Lower lobe of right lung (tissue), 2 donors: ENCODE measurements at regions not wholly inside any gene's neighbourhood (a gene's known extent, or its start where the extent isn't known, plus 50 kb on each side); places are given as distances from the start of the nearest gene placed in this dataset.

Experiments used
- ATAC-seq, 2 donors: fragments of 200-7000 bp; cut with Tn5 transposase; one replicate each; pipeline ENCODE4 v1.9.1; 2020 to 2022; ENCODE audit warnings: mild to moderate bottlenecking in 2 of 2, moderate library complexity in 2 of 2
- DNase-seq: peaks from one replicate; pipeline ENCODE4 v3.0.0-alpha.2; 2020
- H3K27ac ChIP-seq: fragments of 200-600 bp; one replicate; pipeline ENCODE4 v1.8.0; 2022
- H3K27me3 ChIP-seq: fragments of 200-600 bp; one replicate; pipeline ENCODE4 v1.8.0; 2022; ENCODE audit warnings: low read depth
- H3K36me3 ChIP-seq: fragments of 200-600 bp; one replicate; pipeline ENCODE4 v1.8.0; 2022; ENCODE audit warnings: mild to moderate bottlenecking
- H3K4me1 ChIP-seq: fragments of 200-600 bp; one replicate; pipeline ENCODE4 v1.8.0; 2022
- H3K4me3 ChIP-seq: fragments of 200-600 bp; one replicate; pipeline ENCODE4 v1.8.0; 2022; ENCODE audit warnings: mild to moderate bottlenecking
- H3K9me3 ChIP-seq: fragments of 200-600 bp; one replicate; pipeline ENCODE4 v1.8.0; 2022
- intact Hi-C: fragments of 100-400 bp; cut with DNase I; formaldehyde crosslinking; loops from one replicate; pipeline ENCODE4 v1.11.0; 2022
- TF ChIP-seq, protein P1 (sequence below): fragments of 200-600 bp; IDR thresholded peaks from one replicate; pipeline ENCODE4 v1.8.0; 2022; ENCODE audit warnings: antibody characterized with exemption, mild to moderate bottlenecking
- donor health status: DM: no; HTN: yes; CAD: no; lungs with severe emphysema.

DNA sequence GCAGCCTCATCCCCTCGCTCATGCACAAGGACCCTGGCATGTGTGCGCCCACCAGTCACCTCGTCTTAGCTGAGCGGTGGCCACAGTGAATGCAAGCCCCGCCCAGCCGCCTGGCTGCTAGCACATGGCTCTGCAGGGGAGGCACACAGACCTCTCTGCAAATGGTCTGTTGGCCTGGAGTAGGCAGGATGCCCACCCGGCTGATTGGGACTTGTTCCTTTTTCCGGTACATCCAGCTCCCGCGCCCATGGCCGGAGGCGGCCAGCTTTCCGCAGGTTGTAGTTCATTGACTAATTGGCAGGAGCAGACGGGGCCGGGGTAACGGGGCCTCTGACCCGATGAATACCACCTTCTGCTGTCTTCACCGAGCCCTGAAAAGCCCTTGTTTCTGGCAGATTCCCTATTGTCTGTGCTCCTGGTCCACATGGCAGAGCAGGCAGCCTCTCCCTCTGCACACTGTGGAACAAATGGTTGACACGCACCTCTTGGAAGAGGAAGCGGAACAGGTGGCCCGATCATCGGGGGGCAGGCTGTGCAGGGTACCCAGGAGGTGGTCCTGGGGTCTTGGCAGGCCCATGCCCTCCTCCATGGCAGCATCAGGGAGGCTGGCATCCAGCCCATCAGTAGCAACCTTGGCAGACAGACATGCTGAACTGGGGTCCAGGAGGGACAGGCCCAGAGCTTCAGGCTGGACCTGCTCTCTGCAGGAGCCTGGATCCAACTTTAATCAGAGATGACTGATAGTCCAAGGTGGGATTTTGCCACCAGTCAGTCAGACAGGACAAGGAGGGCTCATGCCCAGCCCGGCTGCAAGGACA, 1512.0 kb downstream of the BRD1 start:
- H3K9me3 ChIP-seq: peaks cover 13% of the 10 kb centered on the region
- no peak overlapping the region for H3K27ac ChIP-seq
- H3K27me3 ChIP-seq: peaks cover 4% of the 10 kb centered on the region
- no peak overlapping the region for H3K4me3 ChIP-seq
- ATAC-seq: no peak
- H3K4me1 ChIP-seq: no peaks in the 10 kb centered on the region
- intact Hi-C loops: no loop called here
- no peak for DNase-seq
- no peaks in the 10 kb centered on the region for H3K36me3 ChIP-seq
- TF ChIP-seq, protein P1, sequence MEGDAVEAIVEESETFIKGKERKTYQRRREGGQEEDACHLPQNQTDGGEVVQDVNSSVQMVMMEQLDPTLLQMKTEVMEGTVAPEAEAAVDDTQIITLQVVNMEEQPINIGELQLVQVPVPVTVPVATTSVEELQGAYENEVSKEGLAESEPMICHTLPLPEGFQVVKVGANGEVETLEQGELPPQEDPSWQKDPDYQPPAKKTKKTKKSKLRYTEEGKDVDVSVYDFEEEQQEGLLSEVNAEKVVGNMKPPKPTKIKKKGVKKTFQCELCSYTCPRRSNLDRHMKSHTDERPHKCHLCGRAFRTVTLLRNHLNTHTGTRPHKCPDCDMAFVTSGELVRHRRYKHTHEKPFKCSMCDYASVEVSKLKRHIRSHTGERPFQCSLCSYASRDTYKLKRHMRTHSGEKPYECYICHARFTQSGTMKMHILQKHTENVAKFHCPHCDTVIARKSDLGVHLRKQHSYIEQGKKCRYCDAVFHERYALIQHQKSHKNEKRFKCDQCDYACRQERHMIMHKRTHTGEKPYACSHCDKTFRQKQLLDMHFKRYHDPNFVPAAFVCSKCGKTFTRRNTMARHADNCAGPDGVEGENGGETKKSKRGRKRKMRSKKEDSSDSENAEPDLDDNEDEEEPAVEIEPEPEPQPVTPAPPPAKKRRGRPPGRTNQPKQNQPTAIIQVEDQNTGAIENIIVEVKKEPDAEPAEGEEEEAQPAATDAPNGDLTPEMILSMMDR: no peak

DNA sequence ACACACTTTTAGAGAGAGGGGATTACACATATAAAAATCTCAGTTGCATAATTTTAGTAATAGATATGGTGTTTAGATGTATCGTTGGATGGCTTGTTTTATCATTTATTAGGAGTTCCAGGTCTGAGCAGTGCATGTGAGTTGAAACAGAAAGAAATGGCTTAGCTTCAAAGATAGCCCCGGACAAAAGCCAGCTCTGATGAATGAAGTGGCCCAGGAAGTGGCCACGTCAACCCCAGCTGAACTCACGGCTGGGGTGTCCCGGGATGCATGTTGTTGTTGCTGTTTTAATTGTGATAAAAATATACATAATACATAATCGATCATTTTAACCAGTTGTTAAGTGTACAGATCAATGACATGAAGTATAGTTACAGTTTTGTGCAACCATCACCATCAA, 1513.6 kb downstream of the BRD1 start:
- H3K4me1 ChIP-seq: no peaks in the 10 kb centered on the region
- intact Hi-C loops: no loop called here
- H3K4me3 ChIP-seq: no peak overlapping the region
- H3K27me3 ChIP-seq: peaks cover 4% of the 10 kb centered on the region
- H3K9me3 ChIP-seq: peaks cover 13% of the 10 kb centered on the region
- TF ChIP-seq, protein P1: no peak
- H3K27ac ChIP-seq: no peak overlapping the region
- DNase-seq: no peak
- ATAC-seq: no peak
- no peaks in the 10 kb centered on the region for H3K36me3 ChIP-seq

DNA sequence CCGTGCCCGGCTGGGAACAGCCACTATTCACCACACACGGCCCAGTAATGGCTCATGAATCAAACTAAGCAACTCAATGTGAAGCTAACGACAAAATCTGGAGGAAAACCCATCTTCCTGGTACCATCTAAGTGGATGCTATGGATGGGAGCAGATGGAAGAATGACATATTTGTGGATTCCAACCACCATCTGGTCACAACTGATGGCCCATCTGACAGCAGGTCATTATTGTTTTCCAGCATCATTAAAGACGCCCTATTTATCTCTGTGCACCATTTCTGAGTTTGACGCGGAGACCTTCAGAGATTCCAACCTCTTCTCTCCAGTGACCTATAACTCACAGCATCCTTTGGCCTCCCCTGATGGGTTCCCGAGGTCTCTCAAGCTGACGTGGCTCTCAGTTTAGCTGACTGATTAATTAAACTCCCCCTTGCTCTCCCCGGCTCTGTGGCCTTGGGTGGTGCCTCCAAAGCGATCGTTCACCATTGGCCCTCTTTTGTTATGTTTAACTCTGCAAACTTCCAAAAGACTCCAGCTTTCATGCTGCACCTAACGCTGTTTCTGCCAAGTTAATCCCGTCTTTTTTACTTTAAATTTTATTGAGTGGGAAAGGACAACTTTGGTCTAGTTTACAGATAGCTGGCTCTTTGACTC, 1514.4 kb downstream of the BRD1 start:
- no peaks in the 10 kb centered on the region for H3K4me1 ChIP-seq
- H3K4me3 ChIP-seq: no peak overlapping the region
- H3K27me3 ChIP-seq: peaks cover 4% of the 10 kb centered on the region
- H3K9me3 ChIP-seq: peaks cover 13% of the 10 kb centered on the region
- no peaks in the 10 kb centered on the region for H3K36me3 ChIP-seq
- no peak overlapping the region for H3K27ac ChIP-seq
- DNase-seq: no peak
- intact Hi-C loops: no loop called here
- ATAC-seq: no peak
- TF ChIP-seq, protein P1: no peak

DNA sequence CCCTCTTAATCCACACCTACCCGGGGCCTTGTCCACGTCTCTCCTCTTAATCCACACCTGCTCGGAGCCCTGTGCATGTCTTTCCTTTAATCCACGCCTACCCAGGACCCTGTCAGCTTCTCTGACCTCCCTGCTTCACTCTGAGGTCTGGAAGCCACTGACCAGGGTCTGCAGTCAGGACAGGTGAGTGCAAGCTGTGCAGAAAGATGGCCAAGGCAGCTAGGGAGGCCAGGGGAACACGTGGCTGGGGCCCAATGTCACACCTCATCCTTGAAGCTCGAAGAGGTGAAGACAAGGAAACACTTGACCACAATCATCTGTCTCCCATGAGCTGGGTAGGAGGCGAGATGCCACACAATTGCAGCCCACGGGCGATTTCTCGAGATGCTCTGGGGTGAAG, 1516.9 kb downstream of the BRD1 start:
- intact Hi-C loops: no loop called here
- H3K9me3 ChIP-seq: peaks cover 13% of the 10 kb centered on the region
- no peaks in the 10 kb centered on the region for H3K36me3 ChIP-seq
- H3K27ac ChIP-seq: no peak overlapping the region
- H3K4me1 ChIP-seq: no peaks in the 10 kb centered on the region
- H3K4me3 ChIP-seq: no peak overlapping the region
- DNase-seq (no peak), ATAC-seq (no peak)
- no peaks in the 10 kb centered on the region for H3K27me3 ChIP-seq
- TF ChIP-seq, protein P1: no peak

DNA sequence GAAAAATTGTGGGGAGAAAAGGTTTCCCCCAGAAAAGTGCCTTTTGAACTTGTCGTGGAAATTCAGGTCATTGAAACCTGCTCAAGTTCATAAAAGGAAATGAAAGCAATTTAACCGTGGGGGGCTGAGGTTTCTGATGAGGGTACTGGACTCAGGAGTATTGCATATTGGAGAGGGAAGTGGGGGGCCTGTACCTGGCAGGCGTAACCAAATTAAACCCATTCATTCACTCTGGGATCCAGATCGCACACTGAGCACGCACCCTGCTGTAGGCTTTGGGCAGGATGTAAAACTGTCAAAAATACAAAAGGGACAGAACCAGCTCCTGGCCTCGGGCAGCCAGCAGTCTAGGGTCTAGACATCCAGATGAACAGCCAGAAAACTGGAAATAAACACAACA, 1517.4 kb downstream of the BRD1 start:
- no peak overlapping the region for H3K27ac ChIP-seq
- H3K27me3 ChIP-seq: no peaks in the 10 kb centered on the region
- intact Hi-C loops: no loop called here
- TF ChIP-seq, protein P1: no peak
- H3K4me3 ChIP-seq: no peak overlapping the region
- H3K4me1 ChIP-seq: no peaks in the 10 kb centered on the region
- DNase-seq: no peak
- H3K36me3 ChIP-seq: no peaks in the 10 kb centered on the region
- ATAC-seq: no peak
- H3K9me3 ChIP-seq: peaks cover 13% of the 10 kb centered on the region
